HG03159 (cell line): ENCODE measurements at regions not wholly inside any gene's neighbourhood (a gene's known extent, or its start where the extent isn't known, plus 50 kb on each side); places are given as distances from the start of the nearest gene placed in this dataset.

ENCODE experiments used
- ATAC-seq: cut with Tn5 transposase; IDR thresholded peaks from one replicate; pipeline ENCODE4 v1.9.1; 2021; ENCODE audit warnings: mild to moderate bottlenecking, moderate library complexity; ENCODE audit not compliant: unreplicated experiment

DNA sequence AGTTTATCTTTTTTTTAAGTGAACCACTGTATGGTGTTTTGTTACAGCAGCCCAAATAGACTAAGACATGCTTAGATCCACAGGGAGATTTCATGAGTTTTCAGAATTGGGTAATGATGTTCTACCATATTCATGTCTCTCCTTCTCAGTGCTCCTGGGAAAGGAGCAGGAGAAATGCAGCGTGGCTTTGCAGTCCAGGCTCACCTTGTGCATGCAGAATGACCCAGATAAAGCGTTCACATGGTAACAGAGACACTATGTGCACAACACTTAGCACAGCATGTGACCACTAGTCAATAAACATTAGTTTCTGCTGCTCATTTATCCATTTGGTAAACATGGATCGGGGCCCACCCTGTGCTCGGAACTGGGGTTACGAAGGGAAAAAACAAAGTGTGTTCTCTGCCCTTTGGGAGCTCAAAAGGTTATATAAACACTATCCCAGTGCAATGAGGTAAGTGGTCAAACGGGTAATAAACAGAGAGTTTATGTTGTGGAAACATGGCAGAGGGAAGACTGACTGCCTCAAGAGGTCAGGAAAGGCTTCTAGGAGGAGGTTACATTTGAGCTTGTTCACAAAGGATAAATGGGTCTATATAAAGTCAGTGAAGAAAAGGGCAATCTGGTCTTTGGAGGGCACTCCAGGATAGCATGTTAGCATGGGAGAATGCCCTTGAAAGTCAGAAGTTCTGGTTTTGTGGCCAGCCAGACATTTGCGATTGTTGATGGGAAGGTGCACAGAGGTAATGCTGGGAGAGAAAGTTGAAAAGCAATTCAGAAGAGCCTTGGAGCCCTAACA lies 299.2 kb downstream of the TDRD15 start:
- ATAC-seq: no peak

DNA sequence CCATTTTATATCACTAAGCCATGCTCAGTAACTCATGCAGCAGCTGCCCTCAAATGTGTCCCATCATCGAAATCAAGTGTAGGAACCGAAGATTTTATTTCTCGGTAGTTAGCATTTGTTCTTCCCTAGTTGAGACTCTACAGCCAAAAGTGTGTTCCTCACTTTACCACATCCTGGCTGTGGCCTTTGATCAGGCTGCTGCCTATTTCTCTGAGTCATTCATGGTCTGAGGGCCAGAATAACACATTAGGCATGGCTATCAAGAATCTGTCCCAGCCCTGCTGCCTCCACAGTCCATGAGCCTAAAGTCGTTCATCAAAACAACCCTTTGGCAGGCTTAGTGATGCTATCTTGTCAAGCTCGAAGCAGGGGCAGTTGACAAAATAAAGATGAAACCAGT lies 300.1 kb downstream of the TDRD15 start:
- ATAC-seq: no peak

DNA sequence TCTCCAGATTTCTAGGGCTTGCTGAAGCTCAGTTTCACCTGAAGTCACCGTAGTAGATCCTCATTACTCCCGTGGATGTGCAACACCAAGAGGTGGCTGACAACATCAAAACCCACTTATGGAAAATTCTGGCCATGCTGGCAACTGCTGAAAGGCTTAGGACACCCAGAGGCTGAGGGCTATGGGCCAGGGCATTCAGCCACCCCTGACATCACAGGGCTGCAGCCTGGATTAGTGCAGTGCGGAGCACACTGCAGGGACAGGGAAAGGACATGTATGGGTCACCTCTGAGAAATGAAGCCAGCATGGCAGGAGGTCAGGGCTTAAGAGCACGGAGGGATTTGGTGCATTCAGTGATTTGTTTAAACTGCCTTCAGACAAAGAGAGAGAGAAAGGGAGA lies 300.6 kb downstream of the TDRD15 start:
- no peak for ATAC-seq

DNA sequence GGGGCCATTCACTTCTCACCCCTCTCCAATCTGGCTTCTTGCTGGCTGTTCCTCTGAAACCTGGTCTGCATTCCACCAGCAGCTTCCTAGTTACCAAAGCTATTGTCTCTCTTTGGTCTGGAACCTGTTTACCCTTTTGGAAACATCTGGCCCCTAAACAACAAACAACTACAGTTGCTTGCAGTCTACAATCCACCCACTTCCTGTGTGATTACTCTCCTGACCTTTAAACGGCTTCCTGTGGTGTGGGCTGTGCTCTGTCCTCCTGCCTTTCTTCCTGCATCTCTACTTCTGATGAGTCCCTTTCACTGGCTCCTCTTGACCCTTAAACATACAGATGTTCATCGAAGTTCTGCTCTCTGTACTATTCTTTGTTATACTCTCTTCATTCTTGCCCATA lies 303.8 kb downstream of the TDRD15 start:
- ATAC-seq: no peak

DNA sequence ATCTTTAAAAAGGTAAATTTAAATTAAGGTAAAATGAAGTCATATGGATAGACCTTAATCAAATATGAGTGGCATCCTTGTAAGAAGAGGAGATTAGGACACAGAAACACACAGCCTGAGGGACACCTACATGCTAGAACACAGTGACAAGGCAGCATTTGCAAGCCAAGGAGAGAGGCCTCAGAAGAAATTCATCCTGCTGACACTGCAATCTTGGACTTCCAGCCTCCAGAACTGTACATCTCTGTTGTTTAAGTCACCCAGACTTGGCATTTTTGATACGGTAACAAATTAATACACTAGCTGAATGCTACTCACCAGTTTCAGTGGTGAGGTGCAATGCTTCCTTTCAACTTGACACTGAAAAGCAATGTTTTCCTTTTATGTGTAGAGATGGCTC lies 305.0 kb downstream of the TDRD15 start:
- no peak for ATAC-seq

DNA sequence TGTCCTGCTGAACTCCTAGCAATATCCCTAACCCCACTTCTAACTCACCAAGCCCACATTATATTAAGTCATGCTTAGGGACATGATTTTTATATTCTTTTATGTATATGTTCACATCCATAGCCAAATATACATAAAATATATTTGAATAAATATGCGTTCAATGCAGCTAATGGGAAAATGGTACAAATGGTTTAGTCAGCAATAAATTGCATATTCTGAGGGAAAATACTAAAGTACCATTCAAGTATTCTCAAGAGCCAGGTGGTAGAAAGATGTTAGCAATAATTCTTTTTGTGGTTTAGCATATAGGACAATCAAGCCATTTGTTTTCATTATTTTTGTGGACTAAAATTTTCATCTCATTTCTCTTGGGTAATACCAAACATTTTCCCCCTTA lies 306.0 kb downstream of the TDRD15 start:
- ATAC-seq: no peak

DNA sequence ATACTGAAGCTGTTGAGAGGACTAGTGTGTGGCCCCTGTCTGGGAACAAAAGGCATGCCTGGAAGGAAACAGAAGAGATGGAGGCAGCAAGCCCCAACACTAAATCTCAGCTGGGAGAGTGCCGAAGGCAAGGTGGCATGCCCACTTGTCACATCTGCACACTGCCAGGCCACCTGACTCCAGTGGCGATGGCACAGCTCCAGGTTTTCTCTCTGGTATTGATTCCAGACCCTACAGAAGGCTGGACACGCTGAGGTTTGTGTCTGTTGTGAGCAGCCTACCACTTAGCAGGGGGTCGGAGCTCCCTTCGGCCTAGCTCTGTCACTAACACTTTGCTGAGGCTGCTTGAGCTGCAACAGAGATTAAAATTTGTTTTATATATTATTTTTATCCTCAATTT lies 307.3 kb downstream of the TDRD15 start:
- ATAC-seq: no peak

DNA sequence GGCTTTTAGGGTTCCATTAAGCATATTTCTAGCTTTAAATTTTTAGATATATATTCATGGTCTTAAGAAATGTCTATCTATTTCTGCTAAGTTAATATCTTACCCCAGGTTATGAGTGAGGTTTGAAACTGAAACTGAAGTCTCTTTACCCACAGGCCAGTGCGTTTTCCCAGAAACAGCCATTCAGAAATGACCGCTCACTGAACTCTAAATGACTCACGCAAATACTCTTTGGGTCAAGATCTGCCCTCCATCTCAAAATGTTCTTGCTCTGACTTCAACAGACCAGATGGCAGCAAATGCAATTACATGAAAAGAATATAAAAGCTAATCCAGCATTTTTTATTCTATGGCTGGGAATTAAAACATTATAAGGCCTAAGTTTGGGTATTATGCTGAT lies 315.2 kb downstream of the TDRD15 start:
- no peak for ATAC-seq

DNA sequence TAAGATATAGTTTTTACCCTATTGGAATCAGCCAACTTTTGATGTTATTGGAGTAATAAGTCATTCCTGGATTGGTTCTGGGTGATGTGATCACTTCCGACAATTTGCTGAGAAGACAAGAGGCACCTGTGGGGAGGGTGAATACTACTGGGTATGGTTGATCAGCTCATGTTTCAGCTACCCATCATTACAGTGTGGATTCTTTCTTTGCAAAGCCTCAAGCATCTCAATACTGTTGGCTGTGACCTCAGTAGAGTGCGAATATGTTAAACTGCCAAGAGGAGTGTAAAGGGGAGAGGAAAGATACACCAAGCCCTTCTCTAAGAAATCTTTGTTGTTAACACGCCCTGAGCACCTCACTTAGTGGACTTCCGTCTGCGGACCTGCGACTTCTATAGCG lies 317.7 kb downstream of the TDRD15 start:
- ATAC-seq: no peak

DNA sequence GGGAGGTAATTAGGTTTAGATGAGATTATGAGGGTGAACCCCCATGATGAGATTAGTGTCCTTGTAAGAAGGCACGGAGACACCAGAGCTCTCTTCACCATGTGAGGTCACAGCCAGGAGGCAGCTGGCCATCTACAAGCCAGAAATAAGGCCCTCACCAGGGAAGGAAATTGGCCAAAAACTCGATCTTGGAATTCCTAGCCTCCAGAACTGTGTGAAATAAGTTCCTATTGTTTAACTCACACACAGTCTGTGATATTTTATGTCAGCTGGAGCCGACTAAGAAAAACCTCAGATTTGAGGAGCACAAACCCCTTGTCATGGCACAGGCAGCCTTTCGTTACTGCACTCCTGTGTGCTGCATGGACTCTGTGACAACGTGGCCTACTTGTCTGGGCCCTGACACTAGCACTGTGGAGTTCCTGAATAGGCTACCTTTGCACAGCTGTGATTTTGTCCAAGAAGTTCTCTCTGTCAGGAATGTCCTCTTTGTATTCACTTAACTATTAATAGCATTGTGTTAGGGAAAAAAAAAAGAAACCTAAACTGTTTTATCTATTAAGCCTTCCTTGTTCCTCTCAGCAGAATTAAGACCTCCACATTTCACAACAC lies 319.8 kb downstream of the TDRD15 start:
- ATAC-seq: no peak

DNA sequence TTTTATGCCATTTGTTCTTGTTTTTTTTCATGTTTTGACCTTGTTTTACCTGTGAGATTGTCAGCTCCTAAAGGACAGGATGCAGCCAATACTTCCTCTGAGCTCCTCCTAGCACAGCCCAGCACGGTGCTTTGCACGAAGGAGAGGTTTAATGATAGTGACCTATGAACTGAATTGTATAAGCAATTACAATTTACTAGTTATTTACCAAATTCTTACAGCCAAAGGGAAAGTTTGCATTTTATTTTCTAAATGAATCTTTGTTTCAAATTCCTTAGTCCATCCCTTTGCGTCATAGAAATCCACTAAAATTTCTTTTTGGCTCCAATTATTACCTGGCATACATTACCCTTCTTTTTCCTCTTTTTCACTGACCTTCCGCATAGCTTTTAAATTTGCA lies 326.1 kb downstream of the TDRD15 start:
- ATAC-seq: no peak

DNA sequence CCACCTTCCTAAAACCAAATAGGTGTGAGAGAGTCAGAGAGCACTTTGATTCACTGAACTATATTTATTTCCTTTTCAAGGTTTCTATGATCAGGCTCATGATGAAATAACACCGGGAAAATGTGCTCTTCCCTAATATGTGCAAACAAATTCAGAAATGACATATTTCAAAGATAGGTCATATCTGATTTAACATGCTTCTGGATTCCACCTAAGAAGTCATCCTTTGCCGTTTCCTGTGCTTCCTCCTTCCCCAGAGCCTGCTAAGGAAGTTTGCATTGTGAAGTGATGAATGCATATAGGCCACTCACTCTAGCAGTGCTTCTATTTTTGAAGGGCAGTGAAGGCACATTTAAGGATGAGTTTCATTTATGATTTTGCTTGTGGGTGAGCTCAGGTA lies 327.6 kb downstream of the TDRD15 start:
- ATAC-seq: no peak

DNA sequence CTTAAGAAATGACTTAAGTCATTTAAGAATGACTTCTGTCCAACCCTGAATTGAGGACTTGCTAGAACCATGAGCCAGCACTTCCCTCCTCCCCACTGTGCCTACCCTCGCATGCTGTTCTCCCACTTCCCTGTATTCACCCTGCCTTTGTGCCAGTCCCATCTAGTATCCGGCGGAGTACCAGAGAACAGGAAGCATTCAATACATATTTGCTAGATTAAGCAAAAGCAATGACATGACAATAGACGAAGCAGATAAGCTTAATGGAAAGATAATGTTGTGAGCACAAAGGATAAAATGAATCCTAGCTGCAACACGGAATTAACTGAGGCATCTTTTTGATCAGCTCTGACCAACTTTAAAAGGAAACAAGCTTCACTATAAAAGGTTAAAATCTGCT lies 328.5 kb downstream of the TDRD15 start:
- ATAC-seq: no peak

DNA sequence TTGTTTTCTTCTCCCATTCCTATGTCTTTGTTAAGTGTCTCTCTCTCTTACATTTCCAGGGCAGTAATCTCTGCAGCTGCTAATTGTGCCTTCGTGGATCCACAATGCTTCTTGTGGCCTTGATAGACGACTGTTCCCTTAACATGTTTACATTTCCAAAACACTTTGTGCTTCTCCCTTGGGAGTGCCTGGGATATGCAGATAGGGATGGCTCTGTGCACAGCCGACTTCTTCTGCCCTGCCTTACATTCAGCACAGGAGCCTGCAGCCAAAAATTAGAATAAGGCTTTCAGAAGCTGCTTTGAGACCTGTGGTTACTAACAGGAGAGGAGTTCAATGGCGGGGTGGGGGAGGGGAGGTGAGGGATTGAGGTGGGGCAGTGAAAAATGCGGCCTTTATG lies 328.9 kb downstream of the TDRD15 start:
- no peak for ATAC-seq

DNA sequence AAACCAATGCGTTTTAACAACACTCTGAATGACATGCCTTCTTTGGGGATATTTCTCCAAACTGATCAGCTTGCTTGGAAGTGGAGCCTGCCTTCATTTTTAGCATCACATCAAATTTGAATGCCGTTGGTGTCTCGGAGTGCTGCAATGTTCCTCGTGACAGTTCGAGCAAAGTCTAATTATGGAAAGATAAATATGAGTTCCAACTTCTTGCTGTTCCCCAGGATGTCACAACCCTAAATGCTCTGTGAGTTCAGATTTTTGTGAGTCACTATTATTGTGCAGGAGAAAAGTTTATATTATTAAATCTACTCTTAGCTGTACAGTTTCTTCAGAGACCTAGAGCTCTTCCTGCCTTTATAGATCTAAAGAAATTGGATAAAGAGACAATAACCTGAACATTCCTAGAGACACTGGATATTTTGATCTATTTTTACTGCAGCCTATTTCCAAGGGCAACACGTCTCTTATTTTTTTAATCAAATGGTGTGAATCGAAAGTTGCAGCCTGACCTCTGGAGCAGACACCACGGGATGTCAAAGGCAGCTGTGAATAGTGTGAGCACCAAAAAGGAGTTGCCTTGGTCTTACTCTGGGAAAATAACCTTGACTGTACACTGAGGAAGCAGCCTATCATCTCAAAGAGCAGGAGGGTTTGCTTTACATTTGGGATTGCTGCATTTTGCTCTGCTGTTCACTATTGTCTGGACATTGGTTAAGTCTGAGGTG lies 330.1 kb downstream of the TDRD15 start:
- ATAC-seq: no peak

DNA sequence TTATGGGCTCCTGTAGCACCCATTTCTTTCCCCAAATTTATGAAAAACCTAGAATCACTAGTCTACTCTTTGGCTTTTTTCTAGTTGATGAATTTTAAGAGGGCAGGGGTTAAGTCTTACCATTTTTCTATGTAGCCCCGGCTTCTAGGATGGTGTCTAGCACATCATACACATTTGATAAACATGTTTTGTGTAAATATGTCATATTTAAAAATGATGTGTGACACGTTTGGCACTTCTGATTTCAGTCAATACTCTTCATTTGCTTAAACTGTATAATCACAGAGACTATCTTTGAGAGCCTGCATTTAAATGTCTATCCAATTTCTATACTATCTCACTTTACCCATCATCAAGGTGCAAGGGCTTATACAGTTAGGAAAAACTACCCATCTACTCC lies 331.1 kb downstream of the TDRD15 start:
- no peak for ATAC-seq

DNA sequence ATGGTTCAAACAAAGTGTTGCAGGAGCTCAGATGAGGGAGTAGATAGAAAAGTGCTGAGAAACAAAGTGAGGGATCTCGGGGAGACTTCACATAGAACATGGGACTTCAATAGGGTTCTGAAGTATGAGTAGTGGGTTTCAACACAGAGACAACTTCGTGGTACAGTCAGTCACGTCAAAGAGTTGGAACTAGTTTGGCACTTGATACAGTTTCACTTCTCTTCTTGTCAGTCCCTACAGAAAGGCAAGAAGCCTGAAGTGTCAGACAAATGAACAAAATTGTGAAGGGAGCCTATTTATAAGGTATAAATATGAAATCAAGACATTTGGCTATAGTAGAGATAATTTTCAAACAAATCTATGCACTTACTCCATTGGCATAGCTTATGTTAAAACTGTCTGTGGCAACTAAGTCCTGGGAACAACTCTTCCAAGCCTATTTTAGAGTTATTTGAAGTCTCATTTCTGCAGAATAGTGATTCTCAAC lies 338.0 kb downstream of the TDRD15 start:
- ATAC-seq: no peak

DNA sequence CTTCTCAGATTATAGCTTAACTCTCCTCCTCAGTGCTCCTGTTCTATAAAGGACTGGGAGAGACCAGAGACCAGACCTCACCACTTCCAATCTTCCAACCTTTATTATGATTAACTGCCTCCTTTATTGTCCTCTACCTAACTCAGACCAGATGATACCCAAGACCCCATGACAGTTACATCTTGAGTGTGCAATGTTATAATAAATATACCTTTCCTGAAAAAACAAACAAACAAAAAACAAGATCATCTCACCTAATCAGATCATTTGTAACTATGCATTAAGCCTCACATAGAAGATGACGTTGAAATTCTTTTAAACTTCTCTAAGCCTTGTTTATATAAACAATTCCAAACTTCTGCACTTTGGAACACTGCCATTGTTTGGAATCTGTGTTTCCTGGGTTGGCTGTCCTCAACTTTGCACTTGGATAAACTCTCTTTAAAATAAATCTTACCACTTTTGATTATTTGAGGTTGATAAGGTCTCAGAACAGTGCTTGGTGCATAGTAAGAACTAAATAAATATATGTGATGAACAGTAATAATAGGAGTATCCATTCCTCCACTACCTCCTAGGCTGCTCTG lies 342.7 kb downstream of the TDRD15 start:
- ATAC-seq: no peak

DNA sequence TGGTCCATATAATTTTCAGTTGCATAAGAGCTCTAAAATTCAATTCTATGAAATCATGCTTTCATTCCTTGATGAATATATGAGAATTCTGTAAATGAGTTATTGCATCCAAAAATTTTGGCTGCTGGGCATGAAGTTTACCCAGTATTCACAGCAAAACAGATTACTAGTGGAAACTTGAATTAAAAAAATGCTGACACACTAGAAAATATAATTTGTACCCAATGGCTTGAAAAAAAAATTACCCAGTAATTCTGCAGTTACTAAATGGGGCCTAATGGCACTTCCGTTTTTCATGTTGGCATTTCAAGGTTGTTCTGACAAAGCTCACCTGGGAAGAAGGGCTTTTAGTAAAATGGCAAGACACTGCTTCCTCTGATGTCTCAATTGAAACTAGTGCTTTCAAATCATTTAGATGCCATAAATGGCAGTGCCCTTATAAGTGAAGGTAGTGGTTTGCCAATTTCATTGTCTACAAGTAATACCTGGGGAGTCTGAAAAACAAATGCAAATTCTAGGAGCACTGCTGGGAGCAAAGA lies 343.6 kb downstream of the TDRD15 start:
- no peak for ATAC-seq

DNA sequence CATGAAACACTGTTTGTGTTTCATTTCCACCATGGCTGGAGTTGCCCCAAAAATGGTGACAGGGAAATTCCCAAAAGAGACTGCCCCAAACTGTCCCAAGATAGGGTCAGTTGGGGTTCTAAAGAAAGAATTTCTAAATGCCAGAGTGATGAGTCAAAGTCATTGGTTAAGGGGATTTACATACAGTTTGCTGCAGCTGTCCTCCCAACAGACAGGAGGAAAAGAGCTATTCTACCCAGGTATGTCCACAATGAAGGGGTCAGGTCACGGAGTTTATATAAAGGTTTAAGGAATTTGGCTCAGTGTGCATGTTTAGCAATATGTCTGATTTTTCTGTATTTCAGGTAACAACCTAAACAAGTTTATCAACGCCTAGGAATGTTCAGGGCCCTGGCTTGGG lies 344.1 kb downstream of the TDRD15 start:
- no peak for ATAC-seq

DNA sequence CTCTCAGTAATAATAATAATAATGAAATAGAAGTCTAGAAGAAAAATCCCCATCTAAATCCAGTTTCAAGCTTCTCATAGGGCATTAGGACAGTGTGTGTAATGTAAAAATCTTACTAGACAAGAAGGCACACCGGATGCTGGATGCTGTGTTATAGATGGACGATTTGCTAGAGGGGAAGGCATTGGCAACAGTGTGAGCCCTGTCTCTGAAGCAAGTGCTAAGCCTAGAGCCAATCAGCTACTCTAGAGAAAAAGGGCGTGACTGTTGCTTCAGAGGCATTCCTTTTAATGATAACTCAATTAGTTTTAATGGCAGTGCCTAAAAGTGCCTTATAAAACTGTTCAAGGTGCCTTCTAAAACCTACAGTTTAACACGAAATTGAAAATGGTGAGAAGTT lies 344.9 kb downstream of the TDRD15 start:
- ATAC-seq: no peak
